Mammary epithelial cell (primary cell): ENCODE measurements at regions not wholly inside any gene's neighbourhood (a gene's known extent, or its start where the extent isn't known, plus 50 kb on each side); places are given as distances from the start of the nearest gene placed in this dataset.

Experiments used
- CTCF ChIP-seq, 2 donors: IDR thresholded peaks in 1 of 2; conservative IDR thresholded peaks in 1 of 2; 2 replicates each; pipeline ENCODE4 v1.5.1; 2011 to 2012; ENCODE audit warnings: inconsistent platforms in 2 of 2, low read length in 2 of 2, mild to moderate bottlenecking in 2 of 2, control low read depth in 1 of 2, low read depth in 1 of 2; ENCODE audit not compliant: insufficient read depth in 1 of 2; ENCODE audit errors: extremely low read depth in 1 of 2
- EZH2 ChIP-seq: IDR thresholded peaks from 2 replicates; pipeline ENCODE4 v1.6.1; 2012; ENCODE audit warnings: low read length, inconsistent platforms, borderline replicate concordance

GRCh38 chr16:86791287-86792035 lies 213.1 kb downstream of the FOXL1 start:
- TF ChIP-seq EZH2: no peak
- no peak for TF ChIP-seq CTCF (conservative IDR thresholded peaks at IDR 0.05 in 1 of 2, IDR thresholded peaks at IDR 0.05 in 1 of 2; ENCODE audit: extremely low read depth in 1 of 2, insufficient read depth in 1 of 2, low read depth in 1 of 2, low read length in 2 of 2)
